SK-N-SH treated with all-trans-retinoic acid at 6 μM for 48 hours (cell line): ENCODE measurements at regions not wholly inside any gene's neighbourhood (a gene's known extent, or its start where the extent isn't known, plus 50 kb on each side); places are given as distances from the start of the nearest gene placed in this dataset.

Experiments
- ESRRG ChIP-seq: fragments of 250-450 bp; sonication (Bioruptor Pico); IDR thresholded peaks from 2 replicates; pipeline ENCODE4 v1.6.1; 2021; ENCODE audit warnings: mild to moderate bottlenecking
- SNAI2 ChIP-seq: fragments of 250-450 bp; sonication (Bioruptor Pico); IDR thresholded peaks from 2 replicates; pipeline ENCODE4 v1.5.0; 2020; ENCODE audit warnings: mild to moderate bottlenecking, moderate library complexity
- TCF4 ChIP-seq: fragments of 250-450 bp; sonication (Bioruptor Pico); IDR thresholded peaks from 2 replicates; pipeline ENCODE4 v1.8.0; 2021; ENCODE audit warnings: mild to moderate bottlenecking, moderate library complexity, borderline replicate concordance
- TOX ChIP-seq: fragments of 250-450 bp; sonication (Bioruptor Pico); IDR thresholded peaks from 2 replicates; pipeline ENCODE4 v1.8.0; 2021; ENCODE audit warnings: mild to moderate bottlenecking, moderate library complexity, borderline replicate concordance
- ZNF8 ChIP-seq: fragments of 450-650 bp; formaldehyde crosslinking; IDR thresholded peaks from 2 replicates; pipeline ENCODE4 v1.5.0; 2020; ENCODE audit warnings: mild to moderate bottlenecking, moderate library complexity
- TF ChIP-seq, protein P1 (sequence below): fragments of 250-450 bp; sonication (Bioruptor Pico); IDR thresholded peaks from 2 replicates; pipeline ENCODE4 v1.8.0; 2020; ENCODE audit warnings: mild to moderate bottlenecking, moderate library complexity, borderline replicate concordance
- TF ChIP-seq, protein P2 (sequence below): fragments of 250-450 bp; sonication (Bioruptor Pico); IDR thresholded peaks from 2 replicates; pipeline ENCODE4 v1.8.0; 2021; ENCODE audit warnings: low read depth, mild to moderate bottlenecking, moderate library complexity, borderline replicate concordance
- TF ChIP-seq, protein P3 (sequence below): fragments of 250-450 bp; sonication (Bioruptor Pico); IDR thresholded peaks from 2 replicates; pipeline ENCODE4 v1.5.1; 2021; ENCODE audit warnings: mild to moderate bottlenecking, moderate library complexity

DNA sequence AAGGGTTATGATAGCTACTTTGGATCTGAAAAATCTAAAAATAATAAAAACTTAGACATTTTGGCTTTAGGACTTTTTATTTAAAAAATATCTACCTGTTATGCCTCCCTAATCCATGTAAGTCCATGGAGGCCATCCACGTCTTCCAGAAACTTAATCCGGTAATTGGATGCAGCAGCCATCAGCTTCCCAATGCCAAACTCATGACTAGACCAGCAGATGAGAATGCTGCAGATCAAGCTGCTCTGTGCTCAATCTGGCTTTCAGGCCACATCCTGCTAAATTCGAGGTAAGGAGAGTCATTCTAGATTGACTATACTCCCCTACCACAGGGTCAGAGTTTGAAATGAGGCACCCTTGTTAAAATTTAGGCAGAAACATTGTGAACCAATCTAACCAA is 168.5 kb upstream of the TCERG1L start:
- TF ChIP-seq ESRRG (CRISPR knock-in tag) (no peak), TOX (CRISPR knock-in tag) (no peak), TCF4 (CRISPR knock-in tag) (no peak), SNAI2 (no peak), ZNF8 (no peak)
- TF ChIP-seq, protein P1, sequence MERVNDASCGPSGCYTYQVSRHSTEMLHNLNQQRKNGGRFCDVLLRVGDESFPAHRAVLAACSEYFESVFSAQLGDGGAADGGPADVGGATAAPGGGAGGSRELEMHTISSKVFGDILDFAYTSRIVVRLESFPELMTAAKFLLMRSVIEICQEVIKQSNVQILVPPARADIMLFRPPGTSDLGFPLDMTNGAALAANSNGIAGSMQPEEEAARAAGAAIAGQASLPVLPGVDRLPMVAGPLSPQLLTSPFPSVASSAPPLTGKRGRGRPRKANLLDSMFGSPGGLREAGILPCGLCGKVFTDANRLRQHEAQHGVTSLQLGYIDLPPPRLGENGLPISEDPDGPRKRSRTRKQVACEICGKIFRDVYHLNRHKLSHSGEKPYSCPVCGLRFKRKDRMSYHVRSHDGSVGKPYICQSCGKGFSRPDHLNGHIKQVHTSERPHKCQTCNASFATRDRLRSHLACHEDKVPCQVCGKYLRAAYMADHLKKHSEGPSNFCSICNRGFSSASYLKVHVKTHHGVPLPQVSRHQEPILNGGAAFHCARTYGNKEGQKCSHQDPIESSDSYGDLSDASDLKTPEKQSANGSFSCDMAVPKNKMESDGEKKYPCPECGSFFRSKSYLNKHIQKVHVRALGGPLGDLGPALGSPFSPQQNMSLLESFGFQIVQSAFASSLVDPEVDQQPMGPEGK (CRISPR knock-in tag) = no peak
- TF ChIP-seq, protein P2, sequence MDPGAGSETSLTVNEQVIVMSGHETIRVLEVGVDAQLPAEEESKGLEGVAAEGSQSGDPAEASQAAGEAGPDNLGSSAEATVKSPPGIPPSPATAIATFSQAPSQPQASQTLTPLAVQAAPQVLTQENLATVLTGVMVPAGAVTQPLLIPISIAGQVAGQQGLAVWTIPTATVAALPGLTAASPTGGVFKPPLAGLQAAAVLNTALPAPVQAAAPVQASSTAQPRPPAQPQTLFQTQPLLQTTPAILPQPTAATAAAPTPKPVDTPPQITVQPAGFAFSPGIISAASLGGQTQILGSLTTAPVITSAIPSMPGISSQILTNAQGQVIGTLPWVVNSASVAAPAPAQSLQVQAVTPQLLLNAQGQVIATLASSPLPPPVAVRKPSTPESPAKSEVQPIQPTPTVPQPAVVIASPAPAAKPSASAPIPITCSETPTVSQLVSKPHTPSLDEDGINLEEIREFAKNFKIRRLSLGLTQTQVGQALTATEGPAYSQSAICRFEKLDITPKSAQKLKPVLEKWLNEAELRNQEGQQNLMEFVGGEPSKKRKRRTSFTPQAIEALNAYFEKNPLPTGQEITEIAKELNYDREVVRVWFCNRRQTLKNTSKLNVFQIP = no peak
- TF ChIP-seq, protein P3, sequence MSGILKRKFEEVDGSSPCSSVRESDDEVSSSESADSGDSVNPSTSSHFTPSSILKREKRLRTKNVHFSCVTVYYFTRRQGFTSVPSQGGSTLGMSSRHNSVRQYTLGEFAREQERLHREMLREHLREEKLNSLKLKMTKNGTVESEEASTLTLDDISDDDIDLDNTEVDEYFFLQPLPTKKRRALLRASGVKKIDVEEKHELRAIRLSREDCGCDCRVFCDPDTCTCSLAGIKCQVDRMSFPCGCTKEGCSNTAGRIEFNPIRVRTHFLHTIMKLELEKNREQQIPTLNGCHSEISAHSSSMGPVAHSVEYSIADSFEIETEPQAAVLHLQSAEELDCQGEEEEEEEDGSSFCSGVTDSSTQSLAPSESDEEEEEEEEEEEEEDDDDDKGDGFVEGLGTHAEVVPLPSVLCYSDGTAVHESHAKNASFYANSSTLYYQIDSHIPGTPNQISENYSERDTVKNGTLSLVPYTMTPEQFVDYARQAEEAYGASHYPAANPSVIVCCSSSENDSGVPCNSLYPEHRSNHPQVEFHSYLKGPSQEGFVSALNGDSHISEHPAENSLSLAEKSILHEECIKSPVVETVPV (CRISPR knock-in tag) = no peak
